Fibroblast of skin of right quadriceps (primary cell): ENCODE measurements at regions not wholly inside any gene's neighbourhood (a gene's known extent, or its start where the extent isn't known, plus 50 kb on each side); places are given as distances from the start of the nearest gene placed in this dataset.
"Not testable (repeated sequence)": the region's sequence is repeated elsewhere in the genome, so short reads cannot be mapped to it uniquely, and the experiment has no call there.

Experiments used
- DNase-seq: peaks from one replicate; pipeline ENCODE4 v3.0.0-alpha.2; 2013

DNA sequence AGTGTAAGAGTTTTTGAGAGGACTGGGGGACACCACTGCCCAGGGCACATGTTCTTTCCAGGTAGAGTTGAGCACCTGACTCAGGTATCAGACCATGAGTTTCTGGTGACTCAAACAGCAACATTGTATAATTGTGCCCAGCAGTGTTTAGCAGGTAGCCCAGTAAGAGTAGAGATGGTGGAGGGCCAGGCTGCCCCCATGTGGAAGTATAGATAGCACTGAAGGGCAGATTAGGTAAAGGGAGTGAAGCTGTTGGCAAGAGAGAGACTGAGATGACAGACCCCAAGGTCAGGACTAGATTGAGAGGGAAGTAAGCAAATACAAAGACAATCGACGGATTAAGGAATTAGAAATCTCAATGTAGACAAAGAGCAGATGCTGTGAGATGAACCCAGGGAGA lies 74.6 kb downstream of the TRIM42 start:
- DNase-seq, result no peak

DNA sequence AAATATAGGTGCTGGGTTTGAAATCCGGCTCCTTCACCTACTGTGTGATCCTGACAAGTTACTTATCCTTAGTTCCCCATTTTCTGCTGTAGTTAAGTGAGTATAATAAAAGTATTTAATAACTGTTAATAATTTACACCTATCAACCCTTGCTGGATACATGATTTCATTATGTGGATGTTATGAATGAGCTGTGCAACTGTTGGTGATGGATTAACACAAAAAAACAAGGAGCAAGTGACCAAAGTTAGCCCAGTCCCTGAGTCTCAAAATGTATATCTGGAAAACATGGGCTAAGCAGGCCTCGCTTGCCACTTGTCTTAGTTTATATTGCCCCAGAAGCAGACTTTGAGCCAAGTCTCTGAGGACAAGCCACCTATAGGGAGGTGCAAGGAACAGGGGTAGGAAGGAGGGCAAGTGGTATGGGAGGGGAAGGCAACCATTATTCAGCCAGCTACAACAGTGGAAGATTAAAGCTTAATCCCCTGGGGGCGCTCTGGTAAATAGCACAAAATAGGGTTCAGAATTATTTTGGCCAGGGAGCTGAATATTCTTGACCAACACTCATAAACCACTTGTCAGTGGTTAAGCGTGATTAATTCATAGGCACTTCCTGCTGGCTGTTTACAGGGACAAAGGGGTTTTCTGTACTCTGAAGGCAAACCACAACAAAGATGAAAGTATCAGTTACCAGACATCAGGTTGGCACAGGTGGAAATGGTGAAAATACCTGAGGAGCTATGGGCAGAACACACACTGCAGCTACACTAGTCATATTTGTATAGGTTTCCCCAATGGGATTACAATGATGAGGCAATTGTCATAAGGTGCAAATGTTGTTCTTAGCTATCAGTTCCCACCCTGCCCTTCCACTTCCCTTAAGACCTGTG lies 76.2 kb downstream of the TRIM42 start:
- DNase-seq, result no peak

DNA sequence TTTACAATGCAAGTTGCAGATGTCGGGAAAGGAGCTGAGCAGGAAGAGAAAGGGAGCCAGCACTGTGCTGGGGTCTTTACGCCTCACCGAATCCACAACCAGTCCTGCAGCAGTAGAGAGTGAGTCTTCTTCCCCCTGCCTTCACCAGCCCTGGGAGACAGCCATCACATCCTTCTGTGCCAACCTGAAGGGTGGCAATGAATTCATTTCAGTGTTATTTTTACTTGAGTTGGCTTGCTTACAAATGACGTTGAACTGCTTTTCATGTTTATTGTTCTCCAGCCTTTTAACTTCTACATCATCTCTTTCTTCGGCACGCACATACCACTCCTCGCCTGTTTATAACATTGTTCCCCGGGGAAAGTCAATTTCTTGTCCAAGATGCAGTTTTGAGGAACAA lies 77.1 kb downstream of the TRIM42 start:
- no peak for DNase-seq

DNA sequence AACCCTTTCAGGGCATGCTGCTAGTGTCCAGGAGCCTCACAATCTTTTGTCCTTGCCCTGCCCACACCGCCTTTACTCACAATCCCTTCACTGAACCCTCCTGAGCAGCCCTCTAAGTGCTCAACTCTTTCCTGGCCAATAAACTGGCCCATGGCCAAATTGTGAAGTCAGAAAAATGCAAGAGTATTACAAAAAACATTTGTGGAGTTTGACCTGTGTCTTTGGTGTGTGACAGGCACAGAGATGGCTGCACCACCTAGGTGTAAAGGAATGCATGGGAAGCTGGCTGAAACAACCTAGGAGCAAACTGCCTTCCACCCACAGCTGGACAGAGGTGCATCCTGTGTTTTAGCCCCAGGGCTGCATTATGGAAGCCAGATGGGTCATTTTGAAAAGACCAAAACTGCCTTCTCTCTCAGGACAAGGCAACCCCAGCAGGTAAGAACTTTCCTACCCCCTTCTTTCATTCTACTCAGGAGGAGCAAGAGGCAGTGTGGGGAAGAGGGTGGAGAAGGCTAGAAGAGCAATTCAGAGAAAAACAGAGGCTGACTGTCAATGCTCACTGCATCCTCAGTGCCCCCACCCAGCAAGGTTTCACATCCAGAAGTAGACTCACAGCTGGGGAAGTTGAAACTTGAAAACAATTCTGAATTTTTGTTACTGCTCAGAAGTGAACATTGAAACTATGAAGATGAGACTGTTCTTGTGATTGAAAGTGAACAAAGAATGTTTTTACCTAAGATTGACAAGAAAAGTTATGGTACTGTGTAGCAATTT lies 78.6 kb downstream of the TRIM42 start:
- no peak for DNase-seq

DNA sequence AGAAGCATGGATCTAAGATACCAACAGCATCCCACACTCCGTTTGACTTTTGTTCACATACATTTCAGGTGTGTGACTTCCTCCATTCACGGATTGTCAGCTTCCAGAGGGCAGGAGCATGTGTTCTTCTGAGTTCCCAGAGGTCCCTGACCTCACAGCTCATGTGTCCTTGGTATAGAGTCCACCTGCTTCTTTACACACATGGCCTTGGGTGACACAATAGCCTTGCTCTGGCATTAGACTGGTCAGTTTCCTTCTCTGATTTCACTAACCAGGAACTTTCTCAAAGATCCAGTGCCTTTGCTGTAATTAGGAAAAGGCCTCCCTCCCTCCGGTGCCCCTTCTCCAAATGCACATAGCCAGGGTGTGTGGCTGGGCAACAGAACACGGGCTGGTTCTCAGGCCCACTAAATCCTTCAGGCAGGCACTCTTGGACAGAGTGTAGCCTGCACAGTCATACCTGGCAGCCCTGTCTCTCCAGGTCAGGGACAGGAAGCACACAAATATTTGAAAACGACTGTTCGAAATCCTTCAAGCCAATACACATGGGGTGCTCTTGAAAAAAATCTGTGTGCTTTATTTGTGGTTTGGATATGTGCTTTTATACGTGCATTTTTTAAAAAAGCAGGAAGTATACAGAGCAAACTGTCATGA lies 81.1 kb downstream of the TRIM42 start:
- no peak for DNase-seq

DNA sequence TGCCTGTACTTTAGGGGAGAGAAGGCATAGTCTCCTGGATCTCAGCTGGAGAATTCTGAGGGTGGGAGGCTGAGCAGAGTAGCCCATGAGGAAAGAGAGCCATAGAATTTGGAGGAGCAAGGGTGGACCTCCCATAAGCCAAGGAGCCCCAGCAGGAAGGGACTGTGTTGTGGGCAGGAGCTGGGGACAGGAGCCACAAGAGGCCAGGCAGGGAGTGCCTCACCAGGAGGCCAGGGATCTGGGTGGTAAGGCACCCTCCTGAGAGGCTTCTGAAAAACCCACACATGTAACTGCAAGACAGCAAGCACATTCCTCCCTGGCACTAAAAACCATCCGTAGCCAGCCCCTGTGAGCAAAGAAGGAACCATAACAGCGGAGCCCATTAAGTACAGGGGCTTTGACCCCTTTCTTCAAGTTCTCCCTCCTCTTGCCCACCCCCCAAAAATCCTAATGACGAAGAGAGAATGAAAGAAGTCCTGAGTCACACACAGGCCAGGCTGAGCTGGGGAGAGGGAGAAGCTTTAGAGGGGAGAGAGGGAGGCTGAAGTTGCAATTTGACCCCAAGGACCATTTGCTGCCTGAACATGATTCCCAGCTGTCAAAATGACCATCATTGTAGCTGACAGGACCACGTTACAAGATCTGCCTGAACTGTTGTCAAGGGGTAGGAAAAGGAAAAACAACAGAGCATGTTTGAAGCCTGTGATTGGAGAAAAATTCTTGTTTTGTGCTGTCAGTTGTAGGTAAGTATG lies 82.6 kb downstream of the TRIM42 start:
- no peak for DNase-seq

DNA sequence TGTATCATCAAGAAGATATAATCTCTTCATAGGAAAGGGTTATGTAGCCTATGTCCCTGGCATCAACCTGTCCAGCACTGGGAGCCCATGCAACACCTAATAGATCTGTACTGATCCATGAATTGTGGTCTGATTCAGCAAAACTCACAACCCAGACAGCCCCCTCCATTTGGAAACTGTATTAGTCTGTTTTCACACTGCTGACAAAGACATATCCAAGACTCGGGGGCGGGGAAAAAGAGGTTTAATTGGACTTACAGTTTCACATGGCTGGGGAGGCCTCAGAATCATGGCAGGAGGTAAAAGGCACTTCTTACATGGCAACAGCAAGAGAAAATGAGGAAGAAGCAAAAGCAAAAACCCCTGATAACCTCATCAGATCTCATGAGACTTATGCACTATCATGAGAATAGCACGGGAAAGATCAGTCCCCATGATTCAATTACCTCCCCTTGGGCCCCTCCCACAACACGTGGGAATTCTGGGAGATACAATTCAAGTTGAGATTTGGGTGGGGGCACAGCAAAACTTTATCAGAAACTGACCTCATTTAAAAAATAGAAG lies 83.3 kb downstream of the TRIM42 start:
- DNase-seq, result no peak

DNA sequence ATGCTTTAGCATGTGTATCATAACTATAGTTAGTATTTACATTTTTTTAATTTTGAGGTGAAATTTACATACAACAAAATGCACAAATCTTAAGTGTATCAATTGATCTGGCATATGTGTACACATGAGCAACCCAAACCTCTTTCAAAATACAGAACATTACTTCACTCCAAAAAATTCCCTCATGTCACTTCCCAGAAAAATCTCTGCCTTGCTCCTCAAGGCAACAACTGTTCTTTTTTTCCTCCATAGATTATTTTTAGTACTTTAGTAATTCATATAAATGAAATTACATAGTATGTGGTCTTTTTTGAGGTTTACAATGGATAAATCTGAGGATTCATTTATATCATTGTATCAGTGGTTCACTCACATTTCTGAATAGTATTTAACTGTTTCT lies 84.9 kb downstream of the TRIM42 start:
- no peak for DNase-seq

DNA sequence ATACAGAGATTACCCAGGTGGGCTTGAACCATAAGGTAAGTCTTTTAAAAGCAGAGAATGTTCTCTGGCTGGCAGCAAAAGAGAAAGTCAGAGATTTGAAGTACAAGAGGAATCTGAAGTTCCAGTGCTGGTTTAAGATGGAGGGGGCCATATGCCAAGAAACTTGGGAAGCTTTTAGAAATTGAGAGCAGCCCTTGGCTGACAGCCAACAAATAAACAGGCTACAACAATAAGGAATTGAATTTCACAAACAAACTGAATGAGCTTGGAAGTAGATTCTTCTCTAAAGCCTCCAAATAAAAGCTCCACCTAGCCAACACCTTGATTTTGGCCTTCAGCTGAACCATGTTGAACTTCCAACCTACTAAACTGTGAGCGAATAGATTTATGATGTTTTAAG lies 85.7 kb downstream of the TRIM42 start:
- no peak for DNase-seq

DNA sequence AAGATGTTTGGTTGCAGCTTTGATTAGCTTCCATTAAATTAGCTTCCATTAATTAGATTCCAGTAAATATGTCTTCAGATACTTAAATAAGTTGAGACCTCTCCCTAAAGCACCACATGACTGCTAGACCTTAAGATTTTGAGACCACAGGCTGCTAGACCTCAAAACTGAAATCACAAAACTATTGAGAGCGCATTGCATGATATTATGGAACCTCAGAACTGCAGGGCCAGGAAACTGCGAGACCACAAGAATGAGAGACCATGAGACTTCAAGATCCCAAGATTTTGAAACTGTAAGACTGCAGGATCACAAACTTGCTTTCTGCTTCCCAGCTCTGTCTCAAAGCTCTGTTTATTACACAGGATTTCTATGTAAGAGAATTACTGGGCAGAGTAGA lies 87.4 kb downstream of the TRIM42 start:
- DNase-seq, result no peak

DNA sequence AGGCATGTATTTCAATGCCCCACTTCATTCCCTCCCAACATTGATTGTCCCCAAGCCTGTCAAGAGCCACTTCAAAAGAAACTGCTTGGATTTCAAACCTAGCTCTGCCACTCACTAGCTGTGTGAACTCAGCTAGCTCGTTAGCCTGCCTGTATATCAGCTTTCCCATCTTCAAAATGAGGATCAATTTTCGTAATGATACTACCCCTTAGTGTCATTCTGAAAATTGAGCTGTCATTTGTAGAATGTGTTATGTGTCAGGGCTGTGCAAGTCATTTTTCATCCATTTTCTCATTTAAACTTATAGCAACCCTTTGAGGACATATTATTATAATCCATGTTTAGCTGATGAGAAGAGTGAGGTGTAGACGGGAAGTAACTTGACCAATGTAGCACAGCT lies 88.6 kb downstream of the TRIM42 start:
- DNase-seq, result no peak

DNA sequence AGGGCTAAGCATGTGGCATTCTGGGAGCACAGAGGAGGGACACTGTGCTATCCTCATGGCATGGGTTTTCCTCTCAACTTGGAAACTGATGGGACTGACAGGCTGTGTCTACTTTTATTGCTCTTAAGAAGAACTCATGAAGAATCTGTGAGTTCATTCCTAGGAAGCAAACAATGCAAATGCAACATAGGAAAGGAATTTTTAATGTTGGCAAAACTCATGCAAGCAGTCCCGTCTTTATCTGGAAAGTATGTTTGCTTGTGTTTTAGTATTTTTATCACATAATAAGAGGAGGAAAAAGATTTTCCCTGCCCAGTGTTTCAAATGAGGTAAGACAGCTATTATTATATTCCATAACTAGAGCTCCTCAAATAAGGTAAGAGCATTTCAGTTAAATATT lies 89.7 kb downstream of the TRIM42 start:
- DNase-seq, result peak; percentile 5

DNA sequence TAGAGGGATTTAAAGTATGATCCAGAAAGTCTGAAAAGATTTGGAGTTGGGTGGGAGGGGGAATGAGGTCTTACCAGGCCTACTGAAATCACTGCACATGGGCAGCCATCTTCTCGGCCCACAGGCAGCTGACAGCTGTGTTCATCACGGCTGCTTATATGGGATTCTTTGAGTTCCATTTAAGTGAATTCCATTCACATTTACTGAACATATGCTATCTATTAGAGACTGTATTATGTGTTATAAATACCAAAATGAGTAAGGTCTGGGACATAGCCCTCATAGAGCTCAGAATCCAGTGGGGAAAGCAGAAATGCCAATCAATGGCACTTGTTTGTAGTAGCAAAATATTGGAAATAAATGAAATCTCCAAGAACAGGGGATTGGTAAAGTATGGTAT lies 91.1 kb downstream of the TRIM42 start:
- peak; percentile 15 for DNase-seq

DNA sequence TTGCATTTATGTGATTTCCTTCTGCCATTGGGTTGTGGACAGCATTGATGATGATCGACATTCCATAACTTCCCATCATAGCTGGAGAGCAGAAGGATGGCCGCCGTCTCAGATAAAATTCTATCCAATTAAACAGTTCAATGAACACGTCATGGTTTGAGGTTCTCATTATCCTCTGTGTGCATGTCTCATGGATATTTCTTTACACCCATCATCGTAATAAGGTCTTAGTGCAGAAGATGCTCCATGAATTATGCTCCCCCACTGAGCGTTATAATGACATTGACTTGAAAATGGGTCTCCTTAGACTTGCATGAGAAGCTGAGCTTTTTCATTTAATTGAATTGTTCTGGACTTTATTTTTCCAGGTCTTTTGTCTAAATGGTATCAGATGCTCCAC lies 92.1 kb downstream of the TRIM42 start:
- DNase-seq, result no peak

DNA sequence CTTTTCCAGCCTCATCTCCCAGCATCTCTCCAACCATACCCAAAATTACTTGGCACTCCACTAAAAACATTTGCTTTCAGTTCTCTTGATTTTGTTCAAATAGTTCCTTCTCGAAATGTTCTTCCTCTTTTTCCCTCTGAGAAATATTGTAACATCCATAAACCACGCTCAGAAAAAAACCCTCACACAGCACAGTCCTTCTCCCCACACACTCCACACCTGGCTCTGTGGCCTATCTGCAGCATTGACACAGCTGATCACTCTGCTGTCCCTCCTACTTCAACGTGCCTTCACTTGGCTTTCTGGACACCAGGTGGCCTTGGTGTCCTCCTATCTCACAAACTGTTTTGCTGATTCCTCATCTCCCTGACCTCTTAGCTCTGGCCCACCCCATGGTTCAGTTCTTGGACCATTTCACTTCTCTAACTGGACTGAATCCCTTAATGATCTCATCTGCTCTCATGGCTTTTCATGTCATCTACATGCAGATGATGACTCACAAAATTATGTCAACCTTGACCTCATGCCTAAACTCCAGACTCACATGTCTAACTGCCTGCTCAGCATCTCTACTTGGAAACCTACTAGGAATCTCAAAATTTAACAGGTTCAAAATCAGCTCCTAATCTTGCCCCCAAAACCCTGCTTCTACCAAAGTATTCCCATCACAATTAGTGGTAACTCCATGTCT lies 93.3 kb downstream of the TRIM42 start:
- no peak for DNase-seq

DNA sequence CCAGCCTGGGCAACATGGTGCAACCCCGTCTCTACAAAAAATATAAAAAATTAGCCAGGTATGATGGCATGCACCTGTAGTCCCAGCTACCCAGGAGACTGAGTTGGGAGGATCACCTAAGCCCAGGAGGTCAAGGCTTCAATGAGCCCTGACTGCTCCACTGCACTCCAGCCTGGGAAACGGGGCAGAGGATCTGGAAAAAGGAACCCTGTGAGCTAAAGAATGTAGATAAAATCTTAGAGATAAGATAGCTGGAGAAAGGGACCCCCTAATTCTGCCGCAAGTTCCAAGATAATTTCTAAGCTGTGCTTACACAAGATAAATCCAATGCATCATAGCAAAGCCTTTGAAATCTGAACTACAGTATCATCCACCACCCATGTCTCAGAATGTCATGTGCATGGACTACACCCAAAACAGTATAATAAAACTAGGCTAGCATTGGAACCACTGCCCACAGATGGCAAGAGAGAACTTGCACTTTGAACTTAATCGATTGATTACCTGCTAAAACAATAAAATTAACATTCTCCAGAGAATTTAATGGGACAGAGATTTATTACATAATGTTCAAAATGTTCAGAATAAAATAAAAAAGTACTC lies 99.9 kb downstream of the TRIM42 start:
- DNase-seq, result no peak

DNA sequence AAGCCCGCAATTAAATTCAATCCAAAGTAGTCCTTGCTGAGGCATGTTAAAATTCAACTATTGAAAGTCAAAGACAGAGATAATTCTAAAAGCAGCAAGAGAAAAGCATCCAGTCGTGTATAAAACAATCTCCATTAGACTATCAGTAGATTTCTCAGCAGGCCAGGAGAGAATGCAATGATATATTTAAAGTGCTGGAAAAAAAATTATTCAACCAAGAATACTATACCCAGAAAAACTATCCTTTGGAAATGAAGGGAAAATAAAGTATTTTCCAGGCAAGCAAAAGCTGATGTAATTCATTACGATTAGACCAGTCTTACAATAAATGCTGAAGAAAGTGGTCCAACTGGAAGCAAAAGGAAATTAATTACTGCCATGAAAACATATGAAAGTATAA lies 113.5 kb downstream of the TRIM42 start:
- no peak for DNase-seq

DNA sequence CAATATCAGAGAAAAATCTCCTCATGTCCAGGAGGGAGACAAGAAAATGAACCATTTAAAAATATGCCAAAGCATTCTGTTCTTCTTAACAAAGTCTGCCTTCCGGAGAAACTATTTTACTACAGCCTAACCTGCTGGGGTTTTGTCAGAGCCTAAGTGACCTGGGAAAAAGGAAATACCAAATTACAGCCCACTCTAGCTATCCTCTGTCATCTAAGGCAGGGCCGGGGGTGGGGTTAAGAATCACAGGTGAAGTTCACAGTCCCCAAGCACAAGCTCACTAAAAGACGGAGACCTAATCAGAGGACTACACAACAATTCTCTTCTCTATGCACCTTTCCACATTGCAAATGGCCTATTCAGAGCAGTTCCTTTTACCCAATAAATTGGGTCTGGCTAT lies 116.6 kb downstream of the TRIM42 start:
- DNase-seq, result no peak

DNA sequence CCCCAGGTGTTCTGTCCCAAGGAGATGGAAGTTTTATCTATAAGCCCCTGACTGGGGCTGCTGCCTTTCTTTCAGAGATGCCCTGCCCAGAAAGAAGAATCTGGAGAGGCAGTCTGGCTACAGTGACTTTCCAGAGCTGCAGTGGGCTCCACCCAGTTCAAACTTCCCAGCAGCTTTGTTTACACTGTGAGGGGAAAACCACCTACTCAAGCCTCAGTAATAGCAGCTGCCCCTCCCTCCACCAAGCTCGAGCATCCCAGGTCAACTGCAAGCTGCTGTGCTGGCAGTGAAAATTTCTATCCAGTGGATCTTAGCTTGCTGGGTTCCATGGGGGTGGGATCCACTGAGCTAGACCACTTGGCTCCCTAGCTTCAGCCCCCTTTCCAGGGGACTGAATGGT lies 125.0 kb downstream of the TRIM42 start:
- not testable (repeated sequence) for DNase-seq

DNA sequence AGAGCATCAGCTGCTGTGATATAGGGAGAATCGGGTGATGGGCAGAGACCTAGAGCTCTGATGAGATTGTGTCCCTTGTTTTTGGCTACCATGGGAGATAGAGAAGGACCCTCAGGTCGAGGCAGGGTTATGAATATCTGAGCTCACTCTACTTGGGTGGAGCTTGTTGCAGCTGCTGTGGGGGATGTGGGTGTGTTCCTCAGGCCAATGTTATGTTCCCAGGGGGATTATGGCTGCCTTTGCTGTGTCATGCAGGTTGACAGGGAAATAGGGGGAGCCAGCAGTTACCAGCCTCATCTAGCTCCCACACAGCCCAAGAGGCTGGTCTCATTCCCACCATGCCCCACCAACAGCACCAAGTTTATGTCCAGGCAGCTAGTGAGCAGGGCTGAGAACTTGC lies 131.5 kb downstream of the TRIM42 start:
- DNase-seq, result no peak

DNA sequence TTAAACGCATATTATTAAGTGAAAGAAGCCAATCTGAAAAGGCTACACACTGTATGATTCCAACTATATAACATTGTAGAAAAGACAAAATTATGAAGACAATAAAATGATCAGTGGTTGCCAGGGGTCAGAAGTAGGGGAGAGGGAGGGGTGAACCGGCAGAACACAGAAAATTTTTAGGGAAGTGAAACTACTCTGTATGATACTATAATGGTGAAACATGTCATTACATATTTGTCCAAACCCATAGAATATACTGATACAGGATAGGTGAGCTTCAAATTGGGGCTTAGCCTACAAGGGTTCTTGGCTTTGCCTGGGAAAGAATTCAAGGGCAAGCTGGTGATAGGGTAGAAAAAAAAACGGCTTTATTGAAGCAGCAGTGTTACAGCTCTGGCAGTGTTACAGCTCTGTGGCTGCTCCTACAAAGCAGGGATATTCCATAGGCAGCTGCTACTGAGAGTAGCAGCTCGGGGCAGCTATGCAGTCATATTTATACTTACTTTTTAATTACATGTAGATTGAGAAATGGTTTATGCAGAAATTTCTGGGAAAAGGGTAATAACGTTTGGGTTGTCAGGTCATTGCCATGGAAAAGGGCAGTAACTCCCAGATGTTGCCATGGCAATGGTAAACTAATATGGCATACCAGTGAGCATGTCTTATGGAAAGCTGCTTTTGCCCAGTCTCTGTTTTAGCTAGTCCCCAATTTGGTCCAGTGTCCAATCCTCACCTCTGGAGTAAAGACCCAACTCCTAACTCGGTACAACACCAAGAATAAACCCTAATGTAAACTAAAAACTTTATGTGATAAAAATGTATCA lies 125.1 kb upstream of the SLC25A36 start:
- no peak for DNase-seq
